Vagina (tissue), 2 donors: ENCODE measurements at regions not wholly inside any gene's neighbourhood (a gene's known extent, or its start where the extent isn't known, plus 50 kb on each side); places are given as distances from the start of the nearest gene placed in this dataset.

Source experiments
- DNase-seq, 2 donors: peaks; one replicate each; pipeline ENCODE4 v3.0.0-alpha.2; 2017; ENCODE audit errors: extremely low spot score in 2 of 2
- H3K27ac ChIP-seq: fragments of 200-600 bp; sonication (generic); one replicate; pipeline ENCODE4 v1.5.1; 2019
- H3K27me3 ChIP-seq: fragments of 200-600 bp; sonication (generic); one replicate; pipeline ENCODE4 v1.5.1; 2019
- H3K36me3 ChIP-seq, 2 donors: fragments of 200-600 bp; sonication (generic); one replicate each; pipeline ENCODE4 v1.5.1; 2017 to 2019
- H3K4me1 ChIP-seq: fragments of 200-600 bp; sonication (generic); one replicate; pipeline ENCODE4 v1.5.1; 2019
- H3K4me3 ChIP-seq, 2 donors: fragments of 200-600 bp; sonication (generic); 1 replicate in 1 of 2; 2 replicates in 1 of 2; pipeline ENCODE4 v1.5.1; 2016 to 2019
- H3K9me3 ChIP-seq: fragments of 200-600 bp; sonication (generic); one replicate; pipeline ENCODE4 v1.5.1; 2019
- CTCF ChIP-seq, 3 experiments: fragments of 450-650 bp in 2 of 3; fragments of 200-600 bp in 1 of 3; sonication (generic) in 1 of 3; IDR thresholded peaks; one replicate each; pipeline ENCODE4 v1.5.1; 2017 to 2019; ENCODE audit warnings: antibody characterized with exemption in 3 of 3, mild to moderate bottlenecking in 2 of 3, moderate library complexity in 2 of 3
- POLR2A ChIP-seq, 2 donors: fragments of 450-650 bp; IDR thresholded peaks; one replicate each; pipeline ENCODE4 v1.6.1; 2017; ENCODE audit warnings: antibody characterized with exemption in 2 of 2, mild to moderate bottlenecking in 2 of 2, moderate library complexity in 2 of 2
- POLR2AphosphoS5 ChIP-seq, 2 donors: sonication (generic); formaldehyde crosslinking; IDR thresholded peaks; one replicate each; pipeline ENCODE4 v1.9.0; 2017; ENCODE audit warnings: antibody characterized with exemption in 2 of 2, mild to moderate bottlenecking in 2 of 2, low read depth in 1 of 2; ENCODE audit not compliant: insufficient read depth in 1 of 2
- intact Hi-C: fragments of 100-400 bp; cut with DNase I; formaldehyde crosslinking; loops from one replicate; pipeline ENCODE4 v1.15.1; 2023

GRCh38 chr2:6656633-6657032 lies 209.1 kb downstream of the CMPK2 start:
- TF ChIP-seq CTCF (IDR thresholded peaks at IDR 0.05) (no peak), POLR2AphosphoS5 (IDR thresholded peaks at IDR 0.05; ENCODE audit: insufficient read depth in 1 of 2, low read depth in 1 of 2) (no peak), POLR2A (IDR thresholded peaks at IDR 0.05) (no peak)
- Histone ChIP-seq H3K4me1 (no peaks in the 10 kb centered on the region), H3K27ac (no peak overlapping the region), H3K9me3 (no peaks in the 10 kb centered on the region), H3K36me3 (no peaks in the 10 kb centered on the region), H3K27me3 (no peaks in the 10 kb centered on the region), H3K4me3 (no peak overlapping the region)
- intact Hi-C loops = no loop called here
- no peak for DNase-seq

GRCh38 chr2:6657136-6657535 lies 208.6 kb downstream of the CMPK2 start:
- no peaks in the 10 kb centered on the region for H3K27me3 ChIP-seq
- DNase-seq = no peak
- H3K4me1 ChIP-seq = no peaks in the 10 kb centered on the region
- no peaks in the 10 kb centered on the region for H3K9me3 ChIP-seq
- intact Hi-C loops = no loop called here
- H3K36me3 ChIP-seq = no peaks in the 10 kb centered on the region
- no peak for TF ChIP-seq POLR2AphosphoS5 (IDR thresholded peaks at IDR 0.05; ENCODE audit: insufficient read depth in 1 of 2, low read depth in 1 of 2)
- TF ChIP-seq CTCF (IDR thresholded peaks at IDR 0.05) = no peak
- no peak for TF ChIP-seq POLR2A (IDR thresholded peaks at IDR 0.05)
- H3K4me3 ChIP-seq = no peak overlapping the region
- no peak overlapping the region for H3K27ac ChIP-seq

- Histone ChIP-seq H3K9me3 (no peaks in the 10 kb centered on the region), H3K4me1 (no peaks in the 10 kb centered on the region), H3K36me3 (no peaks in the 10 kb centered on the region), H3K27ac (no peak overlapping the region), H3K27me3 (no peaks in the 10 kb centered on the region), H3K4me3 (no peak overlapping the region)
- no peak for TF ChIP-seq POLR2AphosphoS5 (IDR thresholded peaks at IDR 0.05; ENCODE audit: insufficient read depth in 1 of 2, low read depth in 1 of 2)
- TF ChIP-seq CTCF (IDR thresholded peaks at IDR 0.05) = no peak
- TF ChIP-seq POLR2A (IDR thresholded peaks at IDR 0.05) = no peak
- intact Hi-C loops = no loop called here
- no peak for DNase-seq
These were observed 207.9 kb downstream of the CMPK2 start for GRCh38 chr2:6657855-6658254.

GRCh38 chr2:6664332-6665061 lies 201.2 kb downstream of the CMPK2 start:
- TF ChIP-seq POLR2AphosphoS5 (IDR thresholded peaks at IDR 0.05; ENCODE audit: insufficient read depth in 1 of 2, low read depth in 1 of 2) = no peak
- no peak for TF ChIP-seq CTCF (IDR thresholded peaks at IDR 0.05)
- no peak for TF ChIP-seq POLR2A (IDR thresholded peaks at IDR 0.05)
- Histone ChIP-seq H3K27me3 (no peaks in the 10 kb centered on the region), H3K27ac (no peak overlapping the region), H3K36me3 (no peaks in the 10 kb centered on the region), H3K9me3 (no peaks in the 10 kb centered on the region), H3K4me3 (no peak overlapping the region), H3K4me1 (no peaks in the 10 kb centered on the region)
- intact Hi-C loops = no loop called here
- no peak for DNase-seq
